Breast epithelium (tissue), 4 donors: ENCODE measurements at regions not wholly inside any gene's neighbourhood (a gene's known extent, or its start where the extent isn't known, plus 50 kb on each side); places are given as distances from the start of the nearest gene placed in this dataset.

ENCODE experiments used
- DNase-seq, 2 donors: peaks; one replicate each; pipeline ENCODE4 v3.0.0-alpha.2; 2019; ENCODE audit warnings: low spot score in 2 of 2
- H3K27ac ChIP-seq, 2 donors: fragments of 200-600 bp; sonication (generic) in 1 of 2; one replicate each; pipeline ENCODE4 v1.5.1; 2016 to 2019; ENCODE audit warnings: mild to moderate bottlenecking in 1 of 2
- H3K27me3 ChIP-seq, 2 donors: fragments of 200-600 bp; sonication (generic) in 1 of 2; one replicate each; pipeline versions ENCODE4 v1.5.1 to v1.6.0; 2017 to 2019; ENCODE audit warnings: control low read depth in 1 of 2, mild to moderate bottlenecking in 1 of 2
- H3K36me3 ChIP-seq: fragments of 200-600 bp; one replicate; pipeline ENCODE4 v1.5.1; 2019
- H3K4me1 ChIP-seq, 2 donors: fragments of 200-600 bp; sonication (generic); one replicate each; pipeline ENCODE4 v1.5.1; 2016 to 2019; ENCODE audit warnings: control low read depth in 1 of 2
- H3K4me3 ChIP-seq, 3 donors: fragments of 200-600 bp; sonication (generic); 1 replicate in 2 of 3; 2 replicates in 1 of 3; pipeline ENCODE4 v1.5.1; 2016 to 2019; ENCODE audit warnings: mild to moderate bottlenecking in 3 of 3, moderate library complexity in 2 of 3
- H3K9me3 ChIP-seq, 2 donors: fragments of 200-600 bp; sonication (generic) in 1 of 2; one replicate each; pipeline ENCODE4 v1.5.1; 2016 to 2019; ENCODE audit warnings: control low read depth in 1 of 2
- POLR2A ChIP-seq: fragments of 450-650 bp; IDR thresholded peaks from one replicate; pipeline ENCODE4 v1.6.1; 2016; ENCODE audit warnings: antibody characterized with exemption, mild to moderate bottlenecking, moderate library complexity
- POLR2AphosphoS5 ChIP-seq, 3 donors: sonication (generic); formaldehyde crosslinking; IDR thresholded peaks; one replicate each; pipeline ENCODE4 v1.6.1; 2017; ENCODE audit warnings: antibody characterized with exemption in 3 of 3
- intact Hi-C: fragments of 100-400 bp; cut with DNase I; formaldehyde crosslinking; loops from one replicate; pipeline ENCODE4 v1.15.1; 2023; ENCODE audit warnings: low total_unique reads
- TF ChIP-seq, protein P1 (sequence below), 3 donors: fragments of 450-650 bp; IDR thresholded peaks; one replicate each; pipeline ENCODE4 v1.5.1; 2016 to 2017; ENCODE audit warnings: antibody characterized with exemption in 3 of 3, mild to moderate bottlenecking in 3 of 3, moderate library complexity in 3 of 3

DNA sequence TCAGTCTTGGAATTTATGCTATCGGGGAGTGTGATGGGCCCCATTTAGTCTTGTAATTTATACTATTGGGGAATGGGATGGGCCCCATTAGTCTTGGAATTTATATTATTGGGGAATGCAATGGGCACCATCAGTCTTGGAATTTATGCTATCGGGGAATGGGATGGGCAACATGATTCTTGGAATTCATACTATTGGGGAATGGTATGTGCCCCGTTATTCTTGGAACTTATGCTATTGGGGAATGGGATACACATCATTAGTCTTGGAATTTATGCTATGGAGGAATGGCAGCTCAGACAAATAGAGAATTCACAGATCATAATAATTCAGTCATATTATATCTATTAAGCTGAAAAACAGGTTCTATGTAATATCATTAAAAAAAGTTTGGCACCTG, 300.3 kb downstream of the SMOC2 start:
- Histone ChIP-seq H3K27ac (no peak overlapping the region), H3K27me3 (no peaks in the 10 kb centered on the region), H3K4me1 (no peaks in the 10 kb centered on the region), H3K9me3 (peaks cover 0 to 7% of the 10 kb centered on the region in 2 donors), H3K36me3 (no peaks in the 10 kb centered on the region), H3K4me3 (no peak overlapping the region)
- intact Hi-C loops: no loop called here
- no peak for DNase-seq
- TF ChIP-seq POLR2A (no peak), POLR2AphosphoS5 (IDR thresholded peaks at IDR 0.05) (no peak)
- TF ChIP-seq, protein P1, sequence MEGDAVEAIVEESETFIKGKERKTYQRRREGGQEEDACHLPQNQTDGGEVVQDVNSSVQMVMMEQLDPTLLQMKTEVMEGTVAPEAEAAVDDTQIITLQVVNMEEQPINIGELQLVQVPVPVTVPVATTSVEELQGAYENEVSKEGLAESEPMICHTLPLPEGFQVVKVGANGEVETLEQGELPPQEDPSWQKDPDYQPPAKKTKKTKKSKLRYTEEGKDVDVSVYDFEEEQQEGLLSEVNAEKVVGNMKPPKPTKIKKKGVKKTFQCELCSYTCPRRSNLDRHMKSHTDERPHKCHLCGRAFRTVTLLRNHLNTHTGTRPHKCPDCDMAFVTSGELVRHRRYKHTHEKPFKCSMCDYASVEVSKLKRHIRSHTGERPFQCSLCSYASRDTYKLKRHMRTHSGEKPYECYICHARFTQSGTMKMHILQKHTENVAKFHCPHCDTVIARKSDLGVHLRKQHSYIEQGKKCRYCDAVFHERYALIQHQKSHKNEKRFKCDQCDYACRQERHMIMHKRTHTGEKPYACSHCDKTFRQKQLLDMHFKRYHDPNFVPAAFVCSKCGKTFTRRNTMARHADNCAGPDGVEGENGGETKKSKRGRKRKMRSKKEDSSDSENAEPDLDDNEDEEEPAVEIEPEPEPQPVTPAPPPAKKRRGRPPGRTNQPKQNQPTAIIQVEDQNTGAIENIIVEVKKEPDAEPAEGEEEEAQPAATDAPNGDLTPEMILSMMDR (IDR thresholded peaks at IDR 0.05): no peak

DNA sequence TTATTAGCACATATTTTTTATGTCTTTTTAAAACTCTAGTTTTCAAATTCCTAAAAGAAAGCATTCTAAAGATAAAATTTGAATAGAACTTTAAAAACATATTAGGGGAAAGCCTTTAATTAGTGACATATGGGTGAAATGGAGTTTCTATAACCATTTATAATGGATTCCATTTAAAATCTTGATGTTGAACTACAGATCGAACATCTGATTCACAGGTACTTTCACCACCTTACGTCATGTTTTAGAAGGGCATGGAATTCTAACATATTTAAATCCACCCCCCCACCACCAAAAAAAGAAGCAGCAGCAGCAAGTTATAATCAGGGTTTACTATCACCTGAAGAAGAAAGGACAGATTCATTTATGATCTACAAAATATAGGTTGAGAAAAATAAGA, 298.4 kb downstream of the SMOC2 start:
- intact Hi-C loops: no loop called here
- no peaks in the 10 kb centered on the region for H3K4me1 ChIP-seq
- TF ChIP-seq POLR2A (no peak), POLR2AphosphoS5 (IDR thresholded peaks at IDR 0.05) (no peak)
- TF ChIP-seq, protein P1 (IDR thresholded peaks at IDR 0.05): no peak
- H3K27me3 ChIP-seq: no peaks in the 10 kb centered on the region
- H3K36me3 ChIP-seq: no peaks in the 10 kb centered on the region
- peaks cover 0 to 7% of the 10 kb centered on the region in 2 donors for H3K9me3 ChIP-seq
- no peak for DNase-seq
- H3K27ac ChIP-seq: no peak overlapping the region
- no peak overlapping the region for H3K4me3 ChIP-seq

DNA sequence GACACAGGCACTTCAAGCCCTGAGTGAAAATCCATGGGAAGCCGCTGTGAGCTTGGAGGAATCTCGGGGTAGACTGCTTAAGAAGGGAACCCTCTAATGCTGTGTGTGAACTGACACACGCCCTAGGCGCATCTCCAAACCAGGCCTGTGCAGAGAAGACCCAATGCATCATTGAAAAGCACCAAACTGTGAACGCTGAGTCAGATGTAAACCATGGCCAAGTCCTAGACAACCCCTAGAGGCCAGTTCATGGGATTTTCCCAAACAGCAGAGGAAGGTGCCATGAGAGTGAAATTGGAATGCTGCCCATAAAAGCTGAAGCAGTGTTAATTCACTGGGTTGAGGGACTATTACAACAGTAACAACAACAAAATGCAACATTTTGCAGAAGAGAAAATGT, 296.5 kb downstream of the SMOC2 start:
- Histone ChIP-seq H3K27ac (no peak overlapping the region), H3K9me3 (peaks cover 0 to 7% of the 10 kb centered on the region in 2 donors), H3K4me3 (no peak overlapping the region), H3K4me1 (no peaks in the 10 kb centered on the region), H3K36me3 (no peaks in the 10 kb centered on the region), H3K27me3 (no peaks in the 10 kb centered on the region)
- no peak for TF ChIP-seq POLR2AphosphoS5 (IDR thresholded peaks at IDR 0.05)
- TF ChIP-seq, protein P1 (IDR thresholded peaks at IDR 0.05): no peak
- no peak for TF ChIP-seq POLR2A
- DNase-seq: no peak
- intact Hi-C loops: no loop called here

DNA sequence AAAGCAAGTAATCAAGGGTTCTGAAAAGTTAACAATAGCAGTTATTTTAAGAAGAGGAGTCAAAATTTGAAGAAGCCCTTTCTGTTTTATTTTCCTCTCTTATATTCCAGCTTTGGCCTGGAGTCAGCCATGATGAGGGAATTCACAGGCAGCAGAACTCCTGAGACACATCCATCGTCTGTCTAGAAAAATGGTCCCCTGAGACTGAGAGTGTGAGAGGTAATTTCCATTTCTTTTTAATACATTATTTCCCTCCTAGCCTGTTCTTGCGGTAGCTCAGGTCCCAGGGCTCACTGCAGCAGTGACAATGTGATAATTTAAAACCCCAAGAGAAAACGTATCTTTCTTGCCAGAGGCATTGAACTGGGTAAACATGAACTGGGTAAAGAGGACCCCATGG, 296.0 kb downstream of the SMOC2 start:
- Histone ChIP-seq H3K9me3 (peaks cover 0 to 7% of the 10 kb centered on the region in 2 donors), H3K4me3 (no peak overlapping the region), H3K27me3 (no peaks in the 10 kb centered on the region), H3K27ac (no peak overlapping the region), H3K36me3 (no peaks in the 10 kb centered on the region), H3K4me1 (no peaks in the 10 kb centered on the region)
- TF ChIP-seq, protein P1 (IDR thresholded peaks at IDR 0.05): no peak
- TF ChIP-seq POLR2AphosphoS5 (IDR thresholded peaks at IDR 0.05) (no peak), POLR2A (no peak)
- DNase-seq: no peak
- intact Hi-C loops: no loop called here

DNA sequence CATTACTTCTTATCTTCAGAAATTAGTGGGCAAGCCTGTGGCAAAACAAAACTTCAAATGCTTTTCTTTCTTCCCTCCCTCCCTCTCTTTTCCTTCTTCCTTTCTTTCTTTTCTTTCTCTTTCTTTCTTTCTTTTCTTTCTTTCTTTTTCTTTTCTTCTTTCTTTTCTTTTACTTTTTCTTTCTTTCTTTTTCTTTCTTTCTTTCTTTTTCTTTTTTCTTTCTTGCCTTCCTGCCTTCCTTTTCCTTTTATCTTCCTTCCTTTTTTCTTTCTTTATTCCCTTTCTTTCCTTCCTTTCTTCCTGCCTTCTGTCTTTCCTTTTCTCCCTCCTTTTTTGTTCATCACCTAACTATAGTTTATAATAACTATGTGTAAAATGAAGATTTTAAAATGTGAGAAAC, 295.1 kb downstream of the SMOC2 start:
- Histone ChIP-seq H3K27ac (no peak overlapping the region), H3K27me3 (no peaks in the 10 kb centered on the region), H3K36me3 (no peaks in the 10 kb centered on the region), H3K4me1 (no peaks in the 10 kb centered on the region), H3K4me3 (no peak overlapping the region), H3K9me3 (peaks cover 0 to 7% of the 10 kb centered on the region in 2 donors)
- intact Hi-C loops: no loop called here
- TF ChIP-seq, protein P1 (IDR thresholded peaks at IDR 0.05): no peak
- TF ChIP-seq POLR2AphosphoS5 (IDR thresholded peaks at IDR 0.05) (no peak), POLR2A (no peak)
- no peak for DNase-seq
